Gastroesophageal sphincter (tissue), 3 donors: ENCODE measurements at regions not wholly inside any gene's neighbourhood (a gene's known extent, or its start where the extent isn't known, plus 50 kb on each side); places are given as distances from the start of the nearest gene placed in this dataset.

Experiments used
- EP300 ChIP-seq: sonication (generic); formaldehyde crosslinking; IDR thresholded peaks from one replicate; pipeline ENCODE4 v1.6.1; 2017; ENCODE audit warnings: antibody characterized with exemption, mild to moderate bottlenecking
- POLR2A ChIP-seq, 2 donors: fragments of 450-650 bp; IDR thresholded peaks; one replicate each; pipeline ENCODE4 v1.6.1; 2017; ENCODE audit warnings: antibody characterized with exemption in 2 of 2, mild to moderate bottlenecking in 2 of 2, moderate library complexity in 1 of 2
- POLR2AphosphoS5 ChIP-seq: sonication (generic); formaldehyde crosslinking; IDR thresholded peaks from one replicate; pipeline ENCODE4 v1.6.1; 2017; ENCODE audit warnings: antibody characterized with exemption
- TF ChIP-seq, protein P1 (sequence below), 4 experiments: fragments of 200-600 bp in 2 of 4; fragments of 450-650 bp in 2 of 4; sonication (generic) in 1 of 4; IDR thresholded peaks; one replicate each; pipeline ENCODE4 v1.5.1; 2017 to 2019; ENCODE audit warnings: antibody characterized with exemption in 4 of 4, mild to moderate bottlenecking in 2 of 4, moderate library complexity in 2 of 4

DNA sequence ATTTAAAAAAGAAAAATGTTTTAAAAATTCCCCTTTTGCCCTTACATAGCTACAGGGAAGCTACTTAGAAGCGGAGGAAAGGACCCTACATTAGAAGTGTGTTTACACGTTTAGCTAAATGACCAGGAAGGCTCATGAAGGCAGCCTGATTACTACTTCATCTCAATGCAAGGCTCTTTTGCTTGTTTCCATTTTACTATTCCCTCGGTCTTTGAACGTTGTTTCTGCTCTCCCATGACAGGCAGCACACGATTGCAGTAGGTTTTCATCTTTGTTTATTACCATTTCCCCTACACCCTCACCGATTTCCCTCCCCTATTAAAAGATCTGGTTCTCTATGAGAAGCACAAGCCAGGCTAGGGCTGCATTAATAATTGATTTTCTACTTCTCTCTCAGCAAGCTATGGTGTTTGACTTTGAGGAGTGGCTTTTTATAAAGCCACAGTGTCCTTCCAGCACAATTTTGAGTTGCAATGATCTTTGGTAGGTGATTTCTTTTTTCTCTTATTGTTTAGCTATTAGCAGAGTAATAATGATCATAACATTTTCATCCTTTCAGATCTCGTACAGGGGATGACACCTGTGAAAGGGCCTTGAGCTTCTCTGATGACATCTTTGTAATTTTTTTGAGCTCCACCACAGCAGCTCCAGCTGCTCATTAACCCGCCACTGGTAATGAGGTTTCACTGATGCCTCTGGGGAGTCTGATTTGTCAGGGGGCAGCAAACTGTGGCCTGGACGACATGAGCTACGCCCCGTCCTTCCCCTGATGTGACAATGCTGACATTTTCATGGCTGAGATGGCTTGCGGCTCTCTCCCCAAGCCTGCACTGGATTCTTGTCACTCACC lies 670.3 kb downstream of the UQCRFS1 start:
- TF ChIP-seq, protein P1, sequence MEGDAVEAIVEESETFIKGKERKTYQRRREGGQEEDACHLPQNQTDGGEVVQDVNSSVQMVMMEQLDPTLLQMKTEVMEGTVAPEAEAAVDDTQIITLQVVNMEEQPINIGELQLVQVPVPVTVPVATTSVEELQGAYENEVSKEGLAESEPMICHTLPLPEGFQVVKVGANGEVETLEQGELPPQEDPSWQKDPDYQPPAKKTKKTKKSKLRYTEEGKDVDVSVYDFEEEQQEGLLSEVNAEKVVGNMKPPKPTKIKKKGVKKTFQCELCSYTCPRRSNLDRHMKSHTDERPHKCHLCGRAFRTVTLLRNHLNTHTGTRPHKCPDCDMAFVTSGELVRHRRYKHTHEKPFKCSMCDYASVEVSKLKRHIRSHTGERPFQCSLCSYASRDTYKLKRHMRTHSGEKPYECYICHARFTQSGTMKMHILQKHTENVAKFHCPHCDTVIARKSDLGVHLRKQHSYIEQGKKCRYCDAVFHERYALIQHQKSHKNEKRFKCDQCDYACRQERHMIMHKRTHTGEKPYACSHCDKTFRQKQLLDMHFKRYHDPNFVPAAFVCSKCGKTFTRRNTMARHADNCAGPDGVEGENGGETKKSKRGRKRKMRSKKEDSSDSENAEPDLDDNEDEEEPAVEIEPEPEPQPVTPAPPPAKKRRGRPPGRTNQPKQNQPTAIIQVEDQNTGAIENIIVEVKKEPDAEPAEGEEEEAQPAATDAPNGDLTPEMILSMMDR (IDR thresholded peaks at IDR 0.05) = no peak
- no peak for TF ChIP-seq POLR2AphosphoS5
- no peak for TF ChIP-seq POLR2A (IDR thresholded peaks at IDR 0.05)
- no peak for TF ChIP-seq EP300
